PC-9 (cell line): ENCODE measurements at regions not wholly inside any gene's neighbourhood (a gene's known extent, or its start where the extent isn't known, plus 50 kb on each side); places are given as distances from the start of the nearest gene placed in this dataset.

Experiments
- BruUV-seq: library from RNA; stranded (reverse); fragments of 400-500 nt; replicated peaks from 2 replicates; lab custom pipeline; 2021; lab: Mats Ljungman, UMichigan
- CTCF ChIA-PET: fragments of 300-600 bp; sonication (Branson Sonifier 250); formaldehyde crosslinking; loops from one replicate; lab custom pipeline; 2022; ENCODE audit warnings: antibody characterized with exemption; lab: Charles Lee
- POLR2A ChIA-PET: fragments of 300-600 bp; sonication (Branson Sonifier 250); formaldehyde crosslinking; loops from one replicate; lab custom pipeline; 2022; ENCODE audit warnings: antibody characterized with exemption; ENCODE audit not compliant: unreplicated experiment; lab: Charles Lee
- DNase-seq, 2 experiments: peaks; one replicate each; pipeline versions ENCODE4 v3.0.0 to v3.0.0-alpha.2; 2015 to 2022; ENCODE audit warnings: mixed read lengths in 1 of 2
- H2AFZ ChIP-seq: fragments of 200-600 bp; sonication (generic); 2 replicates; pipeline ENCODE4 v1.8.1; 2017; ENCODE audit warnings: antibody characterized with exemption
- H3F3A ChIP-seq: fragments of 200-600 bp; sonication (generic); 2 replicates; pipeline ENCODE4 v1.8.1; 2017; ENCODE audit warnings: antibody characterized with exemption, mild to moderate bottlenecking, low read depth; ENCODE audit not compliant: insufficient read depth
- H3K27ac ChIP-seq: fragments of 200-600 bp; sonication (generic); 2 replicates; pipeline ENCODE4 v1.6.1; 2016; ENCODE audit warnings: mixed run types
- H3K27me3 ChIP-seq: fragments of 200-600 bp; sonication (generic); 2 replicates; pipeline ENCODE4 v1.6.1; 2016; ENCODE audit warnings: low read depth, mixed run types; ENCODE audit not compliant: insufficient read depth
- H3K36me3 ChIP-seq: fragments of 200-600 bp; sonication (generic); 2 replicates; pipeline ENCODE4 v1.6.1; 2016; ENCODE audit warnings: low read depth, mixed run types
- H3K4me1 ChIP-seq: fragments of 200-600 bp; sonication (generic); replicated peaks from 2 replicates; pipeline ENCODE4 v1.6.1; 2016; ENCODE audit warnings: mixed run types; ENCODE audit not compliant: insufficient read depth
- H3K4me2 ChIP-seq: fragments of 200-600 bp; sonication (generic); 2 replicates; pipeline ENCODE4 v1.6.1; 2017; ENCODE audit warnings: mixed run types
- H3K4me3 ChIP-seq: fragments of 200-600 bp; sonication (generic); 2 replicates; pipeline ENCODE4 v1.6.1; 2016; ENCODE audit warnings: mixed run types
- H3K79me2 ChIP-seq: fragments of 200-600 bp; sonication (generic); 2 replicates; pipeline ENCODE4 v1.6.1; 2017; ENCODE audit warnings: low read depth, mixed run types
- H3K9me2 ChIP-seq: fragments of 200-600 bp; sonication (generic); 2 replicates; pipeline ENCODE4 v1.8.1; 2017; ENCODE audit warnings: mild to moderate bottlenecking; ENCODE audit not compliant: insufficient read depth
- H3K9me3 ChIP-seq: fragments of 200-600 bp; sonication (generic); 2 replicates; pipeline ENCODE4 v1.8.1; 2016; ENCODE audit warnings: low read depth; ENCODE audit not compliant: insufficient read depth
- H4K20me1 ChIP-seq: fragments of 200-600 bp; sonication (generic); 2 replicates; pipeline ENCODE4 v1.8.1; 2017; ENCODE audit not compliant: insufficient read depth
- EZH2 ChIP-seq: fragments of 200-600 bp; sonication (generic); IDR thresholded peaks from 2 replicates; pipeline ENCODE4 v1.8.0; 2017; ENCODE audit warnings: antibody characterized with exemption, low read depth
- intact Hi-C: fragments of 100-400 bp; cut with micrococcal nuclease; formaldehyde crosslinking; loops from one replicate; pipeline ENCODE4 v1.10.0; 2022; ENCODE audit not compliant: unreplicated experiment
- TF ChIP-seq, protein P1 (sequence below): fragments of 200-600 bp; sonication (generic); conservative IDR thresholded peaks from 2 replicates; pipeline ENCODE4 v1.6.1; 2017; ENCODE audit warnings: mixed run types, antibody characterized with exemption, mild to moderate bottlenecking, moderate library complexity

DNA sequence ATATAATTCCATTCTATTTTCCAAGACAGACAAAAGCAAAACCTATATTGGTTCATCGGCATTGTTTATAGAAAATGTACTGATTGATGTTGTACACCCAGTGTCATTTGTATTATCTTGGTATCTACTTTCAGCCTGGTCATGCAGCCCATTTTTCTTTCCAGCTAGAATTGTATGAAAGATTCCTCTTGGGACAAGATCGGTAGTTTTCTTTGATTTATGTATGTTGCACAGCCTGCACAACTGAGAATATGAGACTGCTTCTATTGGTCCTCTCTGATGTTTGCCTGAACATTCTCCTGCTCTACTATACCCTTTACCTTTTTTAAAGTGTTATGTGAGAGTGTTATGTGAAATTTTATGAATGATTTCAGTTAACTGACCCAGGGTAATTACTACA is 487.7 kb upstream of the PRR20A start:
- no peaks in the 10 kb centered on the region for H3K79me2 ChIP-seq
- H3K4me2 ChIP-seq: no peak overlapping the region
- no peaks in the 10 kb centered on the region for H3K27me3 ChIP-seq
- H3K4me3 ChIP-seq: no peak overlapping the region
- H3K9me2 ChIP-seq: no peaks in the 10 kb centered on the region; the same call in 1 of the 2 replicates
- TF ChIP-seq EZH2: no peak
- TF ChIP-seq, protein P1, sequence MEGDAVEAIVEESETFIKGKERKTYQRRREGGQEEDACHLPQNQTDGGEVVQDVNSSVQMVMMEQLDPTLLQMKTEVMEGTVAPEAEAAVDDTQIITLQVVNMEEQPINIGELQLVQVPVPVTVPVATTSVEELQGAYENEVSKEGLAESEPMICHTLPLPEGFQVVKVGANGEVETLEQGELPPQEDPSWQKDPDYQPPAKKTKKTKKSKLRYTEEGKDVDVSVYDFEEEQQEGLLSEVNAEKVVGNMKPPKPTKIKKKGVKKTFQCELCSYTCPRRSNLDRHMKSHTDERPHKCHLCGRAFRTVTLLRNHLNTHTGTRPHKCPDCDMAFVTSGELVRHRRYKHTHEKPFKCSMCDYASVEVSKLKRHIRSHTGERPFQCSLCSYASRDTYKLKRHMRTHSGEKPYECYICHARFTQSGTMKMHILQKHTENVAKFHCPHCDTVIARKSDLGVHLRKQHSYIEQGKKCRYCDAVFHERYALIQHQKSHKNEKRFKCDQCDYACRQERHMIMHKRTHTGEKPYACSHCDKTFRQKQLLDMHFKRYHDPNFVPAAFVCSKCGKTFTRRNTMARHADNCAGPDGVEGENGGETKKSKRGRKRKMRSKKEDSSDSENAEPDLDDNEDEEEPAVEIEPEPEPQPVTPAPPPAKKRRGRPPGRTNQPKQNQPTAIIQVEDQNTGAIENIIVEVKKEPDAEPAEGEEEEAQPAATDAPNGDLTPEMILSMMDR: no peak
- intact Hi-C loops: no loop called here
- no peaks in the 10 kb centered on the region for H3K9me3 ChIP-seq
- ChIA-PET CTCF (no interaction called here), POLR2A (no interaction called here)
- no TSS peak for BruUV-seq
- no peak overlapping the region for H2AFZ ChIP-seq
- no peaks in the 10 kb centered on the region for H3K4me1 ChIP-seq
- no peak for DNase-seq
- no peak overlapping the region for H3K27ac ChIP-seq
- no peaks in the 10 kb centered on the region for H3K36me3 ChIP-seq
- H3F3A ChIP-seq: no peaks in the 10 kb centered on the region
- H4K20me1 ChIP-seq: no peaks in the 10 kb centered on the region

DNA sequence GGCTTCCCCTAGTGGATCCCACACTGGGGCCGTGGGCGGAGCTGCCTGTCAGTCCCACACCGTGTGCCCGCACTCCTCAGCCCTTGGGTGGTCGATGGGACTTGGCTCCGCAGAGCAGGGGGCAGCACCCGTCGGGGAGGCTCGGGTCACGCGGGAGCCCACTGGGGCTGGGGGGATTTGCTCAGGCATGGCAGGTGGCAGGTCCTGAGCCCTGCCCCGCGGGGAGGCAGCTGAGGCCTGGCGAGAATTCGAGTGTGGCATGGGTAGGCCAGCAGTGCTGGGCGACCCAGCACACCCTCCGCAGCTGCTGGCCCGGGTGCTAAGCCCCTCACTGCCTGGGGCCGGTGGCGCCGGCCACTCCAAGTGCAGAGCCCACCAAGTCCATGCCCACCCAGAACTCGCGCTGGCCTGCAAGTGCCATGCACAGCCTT is 481.7 kb upstream of the PRR20A start:
- H3K79me2 ChIP-seq: no peaks in the 10 kb centered on the region
- intact Hi-C loops: no loop called here
- no peak overlapping the region for H2AFZ ChIP-seq
- no peak overlapping the region for H3K4me2 ChIP-seq
- no peaks in the 10 kb centered on the region for H3F3A ChIP-seq
- no peak for DNase-seq
- CTCF ChIA-PET: no interaction called here
- BruUV-seq: no TSS peak
- H4K20me1 ChIP-seq: no peaks in the 10 kb centered on the region
- H3K9me3 ChIP-seq: no peaks in the 10 kb centered on the region
- TF ChIP-seq EZH2: no peak
- TF ChIP-seq, protein P1: no peak
- H3K27ac ChIP-seq: no peak overlapping the region
- no peaks in the 10 kb centered on the region for H3K9me2 ChIP-seq
- no peaks in the 10 kb centered on the region for H3K36me3 ChIP-seq
- POLR2A ChIA-PET: no interaction called here
- H3K4me3 ChIP-seq: no peak overlapping the region
- no peaks in the 10 kb centered on the region for H3K4me1 ChIP-seq
- no peaks in the 10 kb centered on the region for H3K27me3 ChIP-seq

DNA sequence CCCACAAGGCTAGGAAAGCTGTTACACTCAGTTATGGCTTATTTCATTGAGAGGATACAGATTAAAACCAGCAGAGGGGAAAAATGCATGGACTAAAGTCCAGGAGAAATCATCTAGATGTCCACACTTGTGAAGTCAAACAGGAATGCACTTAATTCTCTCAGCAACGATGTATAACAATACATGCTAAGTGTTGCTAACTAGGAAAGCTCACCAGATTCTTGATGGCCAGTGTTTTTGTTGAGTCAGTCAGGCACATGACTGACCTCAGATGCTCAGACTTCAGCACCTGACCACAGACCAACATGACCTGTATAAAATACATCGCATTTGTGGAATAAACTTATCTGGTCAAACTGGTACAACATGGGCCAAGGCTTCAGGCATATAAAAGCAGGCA is 470.2 kb upstream of the PRR20A start:
- intact Hi-C loops: no loop called here
- H3K27ac ChIP-seq: no peak overlapping the region
- H3K4me2 ChIP-seq: no peak overlapping the region
- no peak overlapping the region for H3K4me3 ChIP-seq
- no peak for TF ChIP-seq EZH2
- TF ChIP-seq, protein P1: no peak
- no peaks in the 10 kb centered on the region; the same call in 1 of the 2 replicates for H3K9me3 ChIP-seq
- no peaks in the 10 kb centered on the region for H3K27me3 ChIP-seq
- no peaks in the 10 kb centered on the region for H3K9me2 ChIP-seq
- no TSS peak for BruUV-seq
- no peaks in the 10 kb centered on the region for H3K4me1 ChIP-seq
- no peaks in the 10 kb centered on the region for H4K20me1 ChIP-seq
- no peak overlapping the region for H2AFZ ChIP-seq
- no peak for DNase-seq
- no peaks in the 10 kb centered on the region for H3K36me3 ChIP-seq
- no peaks in the 10 kb centered on the region for H3K79me2 ChIP-seq
- ChIA-PET CTCF (no interaction called here), POLR2A (interaction anchor here (0.7 kb wide), 1 partner anchor 15 kb away, joined by 4 read pairs; no protein-coding TSS in a partner anchor)
- H3F3A ChIP-seq: no peaks in the 10 kb centered on the region
